Epithelial cell of esophagus (primary cell): ENCODE measurements at regions not wholly inside any gene's neighbourhood (a gene's known extent, or its start where the extent isn't known, plus 50 kb on each side); places are given as distances from the start of the nearest gene placed in this dataset.

Experiments used
- DNase-seq: peaks from one replicate; pipeline ENCODE4 v3.0.0; 2010; ENCODE audit warnings: low read depth
- H3K4me3 ChIP-seq: 2 replicates; pipeline ENCODE4 v1.5.1; 2011; ENCODE audit warnings: mild to moderate bottlenecking, low read length, control low read depth
- TF ChIP-seq, protein P1 (sequence below): IDR thresholded peaks from 2 replicates; pipeline ENCODE4 v1.5.1; 2011; ENCODE audit warnings: low read depth, mild to moderate bottlenecking, low read length, control low read depth, inconsistent platforms; ENCODE audit not compliant: insufficient read depth; ENCODE audit errors: missing control alignments

DNA sequence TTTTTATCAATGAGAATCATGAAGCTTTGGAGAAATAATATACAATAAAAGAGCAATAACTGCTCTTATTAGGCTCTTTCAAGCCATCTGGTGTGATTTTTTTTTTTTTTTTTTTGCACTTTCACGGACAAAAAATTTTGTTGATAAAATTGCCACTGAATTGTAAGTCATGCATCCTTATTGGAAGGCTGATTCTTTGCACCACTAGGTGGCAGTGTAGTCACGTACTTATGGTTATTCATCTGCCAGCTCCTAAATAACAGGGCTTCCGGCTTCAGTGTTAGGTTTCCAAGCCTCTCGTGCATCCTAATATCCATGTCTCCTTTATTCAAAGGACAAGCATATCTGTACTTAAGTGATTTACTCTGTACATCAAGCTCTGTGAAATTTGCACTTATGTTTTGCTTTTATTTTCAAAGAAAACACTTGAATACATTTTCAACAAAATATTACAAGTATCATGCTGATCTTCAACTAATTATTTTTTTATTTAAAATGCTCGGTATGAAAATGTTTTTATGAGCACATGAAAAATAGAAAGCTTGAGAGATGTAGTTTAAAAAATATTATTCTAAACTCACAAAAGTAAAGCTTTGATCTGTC lies 1578.3 kb upstream of the TENM3 start:
- peak; percentile 90 for DNase-seq
- H3K4me3 ChIP-seq, result no peak overlapping the region
- TF ChIP-seq, protein P1, sequence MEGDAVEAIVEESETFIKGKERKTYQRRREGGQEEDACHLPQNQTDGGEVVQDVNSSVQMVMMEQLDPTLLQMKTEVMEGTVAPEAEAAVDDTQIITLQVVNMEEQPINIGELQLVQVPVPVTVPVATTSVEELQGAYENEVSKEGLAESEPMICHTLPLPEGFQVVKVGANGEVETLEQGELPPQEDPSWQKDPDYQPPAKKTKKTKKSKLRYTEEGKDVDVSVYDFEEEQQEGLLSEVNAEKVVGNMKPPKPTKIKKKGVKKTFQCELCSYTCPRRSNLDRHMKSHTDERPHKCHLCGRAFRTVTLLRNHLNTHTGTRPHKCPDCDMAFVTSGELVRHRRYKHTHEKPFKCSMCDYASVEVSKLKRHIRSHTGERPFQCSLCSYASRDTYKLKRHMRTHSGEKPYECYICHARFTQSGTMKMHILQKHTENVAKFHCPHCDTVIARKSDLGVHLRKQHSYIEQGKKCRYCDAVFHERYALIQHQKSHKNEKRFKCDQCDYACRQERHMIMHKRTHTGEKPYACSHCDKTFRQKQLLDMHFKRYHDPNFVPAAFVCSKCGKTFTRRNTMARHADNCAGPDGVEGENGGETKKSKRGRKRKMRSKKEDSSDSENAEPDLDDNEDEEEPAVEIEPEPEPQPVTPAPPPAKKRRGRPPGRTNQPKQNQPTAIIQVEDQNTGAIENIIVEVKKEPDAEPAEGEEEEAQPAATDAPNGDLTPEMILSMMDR, result peak; percentile 76

DNA sequence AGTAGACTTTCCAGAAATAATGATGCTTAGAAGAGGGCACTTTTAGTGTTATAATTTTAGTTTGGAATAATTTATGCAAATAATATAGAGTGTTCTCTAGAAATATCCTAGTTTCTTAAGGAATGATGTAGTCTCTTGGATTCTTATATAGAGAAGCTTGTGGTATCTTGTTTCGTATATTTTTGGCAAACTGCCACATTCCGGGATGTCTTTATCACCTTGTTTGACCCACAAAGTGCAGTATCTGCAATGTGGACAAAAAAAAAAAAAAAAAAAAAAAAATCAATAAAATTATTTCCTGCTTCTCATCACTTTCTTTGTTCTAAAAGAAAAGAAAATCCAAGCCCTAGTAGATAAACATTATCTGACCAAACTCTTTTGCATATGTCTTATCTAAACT lies 1577.7 kb upstream of the TENM3 start:
- H3K4me3 ChIP-seq, result no peak overlapping the region
- TF ChIP-seq, protein P1, result no peak
- DNase-seq, result peak; percentile 48

DNA sequence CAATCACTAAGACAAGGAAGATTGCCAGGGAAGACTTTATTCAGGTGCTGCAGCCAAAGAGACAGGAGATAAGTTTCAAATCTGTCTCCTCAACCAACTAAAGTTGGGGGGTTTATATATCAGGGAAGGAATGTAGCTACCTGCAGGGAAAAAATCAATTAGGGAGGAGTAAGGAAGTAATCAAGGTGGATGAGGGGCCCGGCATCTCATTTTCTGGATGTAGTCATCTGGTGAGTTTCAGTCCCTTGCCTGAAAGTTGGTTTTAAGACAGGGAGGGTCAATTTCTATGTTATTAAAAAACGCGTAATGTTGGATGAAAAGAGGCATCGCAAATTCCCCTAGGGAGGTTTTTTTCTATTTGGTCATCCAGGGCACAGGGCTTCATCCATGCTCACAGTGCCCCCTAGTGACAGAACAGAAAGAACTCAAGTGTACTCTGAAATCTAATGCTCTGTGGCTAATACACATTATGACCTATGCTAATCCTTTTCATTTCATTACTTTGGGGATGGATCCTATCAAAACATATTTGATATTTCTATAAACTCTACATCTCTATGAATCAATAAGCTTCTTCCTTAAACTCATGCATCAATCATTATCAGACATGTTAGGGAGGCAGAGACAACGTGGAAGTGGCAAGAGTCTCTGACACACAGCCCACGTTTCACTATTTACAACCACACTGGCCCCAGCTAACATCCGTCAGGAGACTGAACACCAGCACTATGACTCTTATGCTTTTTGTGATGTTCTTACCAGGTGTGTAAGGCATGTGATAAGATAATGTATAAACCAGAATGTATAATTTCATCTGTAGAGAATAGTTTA lies 1577.0 kb upstream of the TENM3 start:
- no peak overlapping the region for H3K4me3 ChIP-seq
- TF ChIP-seq, protein P1, result peak; percentile 67
- peak; percentile 75 for DNase-seq

DNA sequence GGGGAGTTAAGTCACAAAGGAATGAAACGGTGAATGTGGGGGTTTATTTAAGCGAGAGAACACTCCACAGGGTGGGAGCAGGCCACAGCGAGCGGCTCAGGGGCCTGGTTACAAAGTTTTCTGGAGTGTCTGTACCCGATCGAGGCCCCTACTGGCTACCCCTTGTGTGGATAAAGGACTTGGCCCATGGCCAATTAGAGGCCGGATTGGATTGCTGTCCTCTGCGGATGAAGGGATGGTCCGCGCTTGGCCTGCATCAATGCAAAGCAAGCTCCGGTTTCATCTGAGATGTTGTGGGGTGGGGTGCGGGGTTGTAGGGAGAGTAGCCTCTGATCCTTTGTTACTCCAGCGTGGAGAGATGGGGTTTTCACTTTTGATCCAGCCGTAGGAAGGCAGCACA lies 1574.5 kb upstream of the TENM3 start:
- DNase-seq, result no peak
- TF ChIP-seq, protein P1, result no peak
- H3K4me3 ChIP-seq, result no peak overlapping the region

DNA sequence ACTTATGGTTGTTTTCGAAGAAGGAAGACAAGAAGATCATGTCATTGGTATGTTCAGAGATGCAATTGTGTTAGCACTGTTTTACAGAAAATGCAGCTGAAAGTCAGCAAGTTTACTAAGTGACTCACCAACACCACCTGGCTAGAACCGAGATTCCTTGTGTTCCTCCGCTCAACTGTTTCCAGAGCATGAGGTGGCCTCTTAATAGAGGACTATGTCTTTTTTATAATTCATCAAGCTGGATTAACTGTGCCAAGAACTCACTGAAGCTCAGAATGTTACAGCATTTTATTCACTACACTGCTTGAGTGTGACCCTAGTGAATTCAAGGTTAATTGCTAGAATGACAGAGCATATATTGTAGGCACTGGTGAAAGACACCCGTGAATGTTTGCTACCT lies 1573.5 kb upstream of the TENM3 start:
- TF ChIP-seq, protein P1, result no peak
- no peak overlapping the region for H3K4me3 ChIP-seq
- peak; percentile 56 for DNase-seq

DNA sequence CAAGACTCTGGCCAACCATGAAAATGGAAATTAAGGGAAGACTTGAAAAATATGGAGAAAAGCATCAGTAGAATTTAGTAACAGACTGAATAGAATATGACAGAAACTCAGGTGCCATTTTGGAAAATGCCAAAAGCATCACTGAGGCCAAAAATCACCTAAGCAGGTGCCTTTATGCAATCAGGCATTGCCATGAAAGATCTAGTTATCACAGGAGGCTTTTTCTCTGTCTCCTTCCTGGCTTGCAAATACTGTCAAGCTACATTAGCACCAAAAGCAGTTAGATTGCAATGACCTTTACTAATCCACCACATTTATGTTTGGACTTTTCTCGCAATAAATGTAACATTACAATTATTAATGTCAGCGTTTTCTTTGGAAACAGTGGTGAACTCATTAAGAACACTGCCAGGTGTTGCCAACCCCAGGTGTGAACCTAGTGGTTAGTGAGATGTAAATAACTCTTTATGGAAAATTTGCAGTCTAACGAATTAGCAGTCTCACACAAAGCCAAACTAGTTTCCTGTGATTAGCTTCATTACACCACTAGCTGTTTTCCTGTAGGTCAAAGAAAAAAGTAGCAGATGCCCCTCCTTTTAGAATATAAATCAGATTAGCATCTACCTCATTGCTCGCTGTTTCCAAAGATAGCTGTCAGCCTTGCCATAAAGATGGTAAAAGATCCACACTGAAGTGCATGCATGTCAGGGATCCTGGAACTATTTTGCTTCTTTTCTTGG lies 1568.4 kb upstream of the TENM3 start:
- TF ChIP-seq, protein P1, result no peak
- DNase-seq, result no peak
- H3K4me3 ChIP-seq, result no peak overlapping the region

DNA sequence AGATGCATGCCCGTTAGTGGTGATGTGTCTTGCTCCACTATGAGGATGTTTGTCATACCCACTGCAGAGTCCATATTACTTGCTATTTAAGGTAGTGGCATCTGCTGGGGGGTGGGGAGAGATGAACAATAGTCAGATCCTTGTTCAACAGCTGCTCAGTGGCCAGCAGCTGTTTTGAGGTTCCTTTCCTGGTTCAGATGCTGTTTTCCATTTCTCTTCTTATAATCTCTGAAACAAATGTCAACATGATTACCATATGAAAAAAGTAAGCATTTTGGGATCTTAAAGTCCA lies 1567.9 kb upstream of the TENM3 start:
- TF ChIP-seq, protein P1, result no peak
- DNase-seq, result no peak
- no peak overlapping the region for H3K4me3 ChIP-seq
